WTC11 (cell line): ENCODE measurements at regions not wholly inside any gene's neighbourhood (a gene's known extent, or its start where the extent isn't known, plus 50 kb on each side); places are given as distances from the start of the nearest gene placed in this dataset.

Experiments
- CREB1 ChIP-seq: sonication (generic); formaldehyde crosslinking; IDR thresholded peaks from 2 replicates; pipeline ENCODE4 v1.8.0; 2023; ENCODE audit warnings: mild to moderate bottlenecking, missing genetic modification reagents
- CREM ChIP-seq: sonication (generic); formaldehyde crosslinking; IDR thresholded peaks from 2 replicates; pipeline ENCODE4 v1.8.1; 2022; ENCODE audit warnings: mild to moderate bottlenecking, missing genetic modification reagents, moderate library complexity
- GRHL2 ChIP-seq: fragments of 250-450 bp; sonication (Bioruptor Pico); IDR thresholded peaks from 2 replicates; pipeline ENCODE4 v1.8.0; 2022; ENCODE audit warnings: mild to moderate bottlenecking, moderate library complexity; ENCODE audit not compliant: insufficient replicate concordance, severe bottlenecking
- TF ChIP-seq, protein P1 (sequence below): fragments of 200-600 bp; IDR thresholded peaks from 2 replicates; pipeline ENCODE4 v1.8.0; 2022; ENCODE audit warnings: antibody characterized with exemption

DNA sequence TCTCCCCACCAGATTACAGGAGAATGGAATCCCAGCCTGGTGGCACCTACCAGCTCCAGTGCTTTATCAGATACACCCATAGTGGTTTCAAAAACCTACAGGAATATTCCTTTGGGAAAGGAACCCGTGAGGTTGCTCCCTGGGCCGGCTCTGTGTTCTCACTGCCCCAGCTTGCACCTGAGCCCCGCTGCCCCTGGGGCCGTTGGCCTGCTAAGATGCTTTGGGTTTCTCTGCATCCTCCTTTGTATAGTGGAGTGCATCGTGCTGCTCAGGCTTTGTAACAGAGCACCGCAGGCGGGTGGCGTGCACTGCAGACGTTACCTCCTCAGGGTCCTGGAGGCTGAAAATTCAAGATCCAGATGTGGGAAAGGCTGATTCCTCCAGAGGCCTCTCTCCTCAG, 414.1 kb downstream of the BRD1 start:
- TF ChIP-seq, protein P1, sequence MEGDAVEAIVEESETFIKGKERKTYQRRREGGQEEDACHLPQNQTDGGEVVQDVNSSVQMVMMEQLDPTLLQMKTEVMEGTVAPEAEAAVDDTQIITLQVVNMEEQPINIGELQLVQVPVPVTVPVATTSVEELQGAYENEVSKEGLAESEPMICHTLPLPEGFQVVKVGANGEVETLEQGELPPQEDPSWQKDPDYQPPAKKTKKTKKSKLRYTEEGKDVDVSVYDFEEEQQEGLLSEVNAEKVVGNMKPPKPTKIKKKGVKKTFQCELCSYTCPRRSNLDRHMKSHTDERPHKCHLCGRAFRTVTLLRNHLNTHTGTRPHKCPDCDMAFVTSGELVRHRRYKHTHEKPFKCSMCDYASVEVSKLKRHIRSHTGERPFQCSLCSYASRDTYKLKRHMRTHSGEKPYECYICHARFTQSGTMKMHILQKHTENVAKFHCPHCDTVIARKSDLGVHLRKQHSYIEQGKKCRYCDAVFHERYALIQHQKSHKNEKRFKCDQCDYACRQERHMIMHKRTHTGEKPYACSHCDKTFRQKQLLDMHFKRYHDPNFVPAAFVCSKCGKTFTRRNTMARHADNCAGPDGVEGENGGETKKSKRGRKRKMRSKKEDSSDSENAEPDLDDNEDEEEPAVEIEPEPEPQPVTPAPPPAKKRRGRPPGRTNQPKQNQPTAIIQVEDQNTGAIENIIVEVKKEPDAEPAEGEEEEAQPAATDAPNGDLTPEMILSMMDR = no peak
- TF ChIP-seq CREB1 (CRISPR knock-in tag) (no peak), GRHL2 (CRISPR knock-in tag) (no peak), CREM (CRISPR knock-in tag) (no peak)
